ENCODE measurements at regions not wholly inside any gene's neighbourhood (a gene's known extent, or its start where the extent isn't known, plus 50 kb on each side); places are given as distances from the start of the nearest gene placed in this dataset.
A peak's percentile ranks its signal among the peaks of the same experiment; 100 is the strongest.
"Not testable (repeated sequence)": the region's sequence is repeated elsewhere in the genome, so short reads cannot be mapped to it uniquely, and the experiment has no call there.

DNA sequence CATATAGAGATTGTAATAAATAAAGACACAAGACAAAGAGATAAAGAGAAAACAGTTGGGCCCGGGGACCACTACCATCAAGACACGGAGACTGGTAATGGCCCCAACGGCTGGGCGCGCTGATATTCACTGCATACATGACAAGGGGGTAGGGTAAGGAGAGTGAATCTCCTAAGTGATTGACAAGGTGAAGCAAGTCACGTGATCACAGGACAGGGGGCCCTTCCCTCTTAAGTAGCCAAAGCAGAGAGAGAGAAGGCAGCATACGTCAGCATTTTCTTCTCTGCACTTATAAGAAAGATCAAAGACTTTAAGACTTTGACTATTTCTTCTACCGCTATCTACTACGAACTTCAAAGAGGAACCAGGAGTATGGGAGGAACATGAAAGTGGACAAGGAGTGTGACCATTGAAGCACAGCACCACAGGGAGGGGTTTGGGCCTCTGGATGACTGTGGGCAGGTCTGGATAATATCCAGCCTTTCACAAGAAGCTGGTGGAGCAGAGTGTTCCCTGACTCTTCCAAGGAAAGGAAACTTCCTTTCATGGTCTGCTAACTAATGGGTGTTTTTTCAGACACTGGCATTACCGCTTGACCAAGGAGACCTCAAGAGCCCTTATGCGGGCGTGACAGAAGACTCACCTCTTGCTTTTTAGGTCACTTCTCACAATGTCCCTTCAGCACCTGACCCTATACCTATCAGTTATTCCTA lies 75.6 kb downstream of the MRPL39 start:
- in situ Hi-C loops (cut with MboI; ENCODE audit: low pct_unique_long_range_greater_than_20kb, low sequenced_read_pairs); DNase-seq: not testable (repeated sequence)

DNA sequence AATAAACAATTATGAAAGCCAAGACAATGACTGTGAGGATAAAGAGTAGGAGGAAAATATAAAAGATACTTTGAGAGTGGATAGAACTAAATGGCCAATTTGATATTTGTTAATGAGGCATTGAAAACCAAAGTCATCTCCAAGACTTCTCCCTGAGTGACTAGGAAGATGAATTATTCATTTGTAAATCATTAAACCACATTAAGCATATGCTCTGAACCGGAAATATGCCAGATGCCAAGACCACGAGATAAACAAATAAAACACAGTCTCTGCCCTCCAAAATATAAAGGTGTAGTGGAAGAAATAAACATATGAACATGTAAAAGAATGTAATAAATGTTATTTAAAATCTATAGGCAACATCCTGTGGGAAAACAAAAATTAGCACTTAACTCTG lies 78.8 kb downstream of the MRPL39 start:
- no peak for DNase-seq
- in situ Hi-C loops (cut with MboI; ENCODE audit: low pct_unique_long_range_greater_than_20kb, low sequenced_read_pairs): no loop called here

DNA sequence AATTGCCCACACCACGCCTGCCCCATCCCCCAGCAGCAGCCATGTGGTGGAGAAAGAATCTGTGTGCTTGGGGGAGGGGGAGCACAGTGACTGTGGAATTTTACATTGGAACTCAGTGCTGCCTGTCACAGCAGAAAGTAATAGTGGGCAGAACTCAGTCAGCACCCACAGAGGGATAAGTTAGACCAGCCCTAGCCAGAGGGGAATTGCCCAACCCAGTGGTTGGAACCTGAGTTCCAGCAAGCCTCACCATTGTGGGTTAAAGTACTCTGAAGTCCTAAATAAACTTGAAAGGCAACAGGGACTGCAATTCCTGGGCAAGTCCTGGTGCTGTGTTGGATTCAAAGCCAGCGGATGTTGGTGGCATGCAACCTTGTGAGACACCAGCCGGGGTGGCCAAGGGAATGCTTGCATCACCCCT lies 88.8 kb downstream of the MRPL39 start:
- no peak for DNase-seq

DNA sequence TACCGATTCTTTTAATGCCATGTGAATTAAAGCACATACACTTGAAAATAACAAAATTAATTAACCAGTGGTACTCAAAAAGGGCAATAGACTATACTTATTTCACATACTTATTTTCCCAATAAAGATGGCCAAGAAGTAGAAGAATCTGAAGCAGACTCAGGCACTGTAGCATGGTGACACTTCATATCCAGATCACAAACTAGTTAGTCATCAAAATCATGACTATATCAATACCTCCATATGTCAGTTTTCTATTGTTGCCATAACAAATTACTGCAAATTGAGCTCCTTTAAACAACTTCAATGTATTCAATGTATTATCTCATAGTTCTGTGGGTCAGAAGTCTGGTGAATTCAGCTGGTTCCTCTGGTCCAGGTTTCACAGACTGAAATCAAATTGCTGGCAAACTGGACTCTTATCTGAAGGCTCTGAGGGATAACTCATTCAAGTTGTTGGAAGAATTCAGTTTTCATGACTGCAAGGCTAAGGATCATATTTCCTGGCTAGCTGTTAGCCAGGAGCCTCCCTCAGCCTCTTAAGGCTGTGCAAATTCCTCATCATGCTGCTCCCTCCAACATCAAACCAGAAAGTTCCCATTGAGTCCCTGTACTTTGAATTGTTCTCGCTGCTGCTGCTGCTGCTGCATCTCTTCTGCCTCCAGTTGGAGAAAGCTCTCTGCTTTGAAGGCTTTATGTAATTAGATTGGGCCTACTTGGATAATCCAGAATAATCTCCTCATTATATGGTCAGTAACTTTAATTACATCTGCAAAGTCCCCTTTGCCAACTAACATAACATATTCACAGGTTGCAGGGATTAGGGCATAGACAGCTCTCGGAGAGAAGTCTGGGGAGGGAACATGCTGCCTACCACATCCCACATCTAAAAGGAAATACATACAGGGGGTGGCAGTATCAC lies 91.5 kb downstream of the MRPL39 start:
- no peak for DNase-seq
- in situ Hi-C loops (cut with MboI; ENCODE audit: low pct_unique_long_range_greater_than_20kb, low sequenced_read_pairs): no loop called here

More for the DNA sequence above, 88.8 kb downstream of the MRPL39 start:
- in situ Hi-C loops (cut with MboI; ENCODE audit: low pct_unique_long_range_greater_than_20kb, low sequenced_read_pairs): no loop called here

DNA sequence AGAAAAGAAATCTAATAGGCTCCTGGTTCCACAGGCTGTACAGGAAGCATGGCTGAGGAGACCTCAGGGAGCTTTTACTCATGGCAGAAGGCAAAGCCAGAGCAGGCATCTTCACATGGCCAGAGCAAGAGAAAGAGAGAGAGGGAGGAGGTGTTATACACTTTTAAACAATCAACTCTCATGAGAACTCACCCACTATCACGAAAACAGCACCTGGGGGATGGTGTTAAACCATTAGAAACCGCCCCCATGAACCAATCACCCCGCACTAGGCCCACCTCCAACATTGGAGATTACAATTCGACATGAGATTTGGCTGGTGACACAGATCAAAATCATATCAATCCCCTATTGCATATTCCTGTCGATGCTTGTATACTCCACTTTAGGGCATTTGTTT lies 93.5 kb downstream of the MRPL39 start:
- DNase-seq: no peak
- in situ Hi-C loops (cut with MboI; ENCODE audit: low pct_unique_long_range_greater_than_20kb, low sequenced_read_pairs): no loop called here

DNA sequence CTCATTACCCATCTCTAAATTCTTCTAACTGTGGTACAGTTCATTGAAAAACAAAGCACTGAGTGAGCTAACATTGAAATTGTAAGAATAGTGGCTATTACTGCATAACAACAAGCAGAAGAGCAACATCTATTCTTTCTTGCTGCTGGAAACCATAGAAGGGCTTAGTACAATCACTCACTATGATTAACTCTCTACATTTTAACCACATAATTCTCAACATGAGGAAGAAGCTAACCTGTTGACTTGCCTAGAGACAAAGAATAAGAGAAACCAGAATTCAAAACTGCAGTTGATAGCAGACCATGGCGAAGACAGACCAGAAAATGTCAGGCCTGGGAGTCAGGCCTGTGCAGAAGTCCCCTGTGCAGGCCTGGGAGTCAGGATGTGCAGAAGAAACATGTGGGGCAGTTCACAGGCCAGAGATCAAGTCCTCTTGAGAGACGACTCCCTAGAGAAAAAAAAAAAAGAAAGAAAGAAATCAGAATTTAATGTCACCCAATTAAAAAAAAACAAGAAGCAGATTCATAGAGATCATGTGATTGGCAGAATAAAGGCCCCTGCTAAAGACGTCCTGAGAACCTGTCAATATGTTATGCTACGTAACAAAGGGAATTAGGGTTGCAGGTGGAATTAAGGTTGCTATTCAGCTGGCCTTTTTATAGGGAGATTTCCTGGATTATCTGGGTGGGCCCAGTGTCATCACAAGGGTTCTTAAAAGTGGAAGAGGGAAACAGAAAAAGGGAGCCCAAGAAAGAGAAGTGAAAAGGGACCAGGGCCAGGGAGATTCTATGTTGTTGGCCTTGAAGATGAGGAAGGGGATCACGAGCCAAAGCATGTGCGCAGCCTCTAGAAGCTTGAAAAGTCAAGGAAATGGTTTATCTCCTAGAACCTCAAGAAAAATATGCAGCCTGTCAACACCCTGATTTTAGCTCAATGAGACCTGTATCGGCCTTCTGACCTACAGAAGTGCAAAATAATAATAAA lies 94.9 kb downstream of the MRPL39 start:
- in situ Hi-C loops (cut with MboI; ENCODE audit: low pct_unique_long_range_greater_than_20kb, low sequenced_read_pairs): no loop called here

DNA sequence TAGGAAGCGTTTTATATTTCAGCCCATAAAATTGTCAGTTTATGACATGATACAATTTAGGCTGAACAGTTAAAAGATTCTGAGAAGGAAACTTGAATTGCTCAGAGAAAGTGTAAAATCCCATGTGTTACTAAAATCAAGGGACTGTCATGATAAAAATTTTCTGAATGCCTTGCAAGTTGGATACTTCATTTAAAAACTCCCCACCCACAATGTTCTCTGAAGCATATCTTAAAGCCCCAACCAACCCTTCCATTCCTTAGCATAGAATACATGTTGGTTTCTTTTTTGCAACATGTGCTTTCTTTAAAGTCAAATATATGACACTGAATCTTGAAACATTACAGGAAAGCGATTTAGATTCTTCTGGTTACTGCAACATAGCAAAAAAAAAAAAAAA lies 97.4 kb downstream of the MRPL39 start:
- in situ Hi-C loops (cut with MboI; ENCODE audit: low pct_unique_long_range_greater_than_20kb, low sequenced_read_pairs): no loop called here

More for the DNA sequence above, 94.9 kb downstream of the MRPL39 start:
- DNase-seq: no peak

DNA sequence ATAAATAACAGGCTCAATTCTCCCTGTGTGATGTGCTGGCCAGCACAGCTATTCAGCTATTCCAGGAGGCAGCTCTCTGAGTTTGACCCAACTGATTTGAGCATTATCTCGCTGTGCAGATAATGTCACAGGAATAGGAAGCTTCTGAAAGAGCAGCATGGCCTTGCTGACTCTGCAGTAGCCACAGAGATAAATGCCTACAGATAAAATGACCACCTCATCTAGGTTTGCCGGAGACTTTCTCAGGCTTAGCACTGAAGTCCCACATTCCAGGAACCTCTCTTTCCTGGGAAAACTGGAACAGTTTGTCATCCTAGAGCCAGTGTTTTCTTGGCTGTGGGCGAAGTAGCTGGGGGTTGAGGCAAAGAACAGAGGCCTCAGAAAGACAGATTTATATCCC lies 98.9 kb downstream of the MRPL39 start:
- in situ Hi-C loops (cut with MboI; ENCODE audit: low pct_unique_long_range_greater_than_20kb, low sequenced_read_pairs): no loop called here
- no peak for DNase-seq

More for the DNA sequence above, 97.4 kb downstream of the MRPL39 start:
- DNase-seq: no peak

DNA sequence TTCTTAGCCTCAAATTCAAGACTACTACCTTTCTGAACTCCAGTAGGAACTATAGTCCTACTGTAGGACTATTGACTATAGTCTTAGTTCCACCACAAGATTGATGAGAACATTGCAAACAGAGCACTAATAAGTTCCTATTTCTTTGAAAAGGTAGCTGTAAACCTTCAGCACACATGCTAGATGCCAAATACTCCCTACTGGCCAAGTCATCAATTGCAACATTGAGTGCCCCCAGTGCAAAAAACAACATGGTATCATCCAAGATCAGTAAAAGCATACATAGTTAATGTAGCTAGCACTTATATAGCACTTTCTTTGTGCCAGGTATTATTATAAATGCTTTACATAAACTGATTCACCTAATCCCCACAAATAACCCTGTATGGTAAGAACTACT lies 99.8 kb downstream of the MRPL39 start:
- DNase-seq: peak; percentile 15
- in situ Hi-C loops (cut with MboI; ENCODE audit: low pct_unique_long_range_greater_than_20kb, low sequenced_read_pairs): no loop called here

DNA sequence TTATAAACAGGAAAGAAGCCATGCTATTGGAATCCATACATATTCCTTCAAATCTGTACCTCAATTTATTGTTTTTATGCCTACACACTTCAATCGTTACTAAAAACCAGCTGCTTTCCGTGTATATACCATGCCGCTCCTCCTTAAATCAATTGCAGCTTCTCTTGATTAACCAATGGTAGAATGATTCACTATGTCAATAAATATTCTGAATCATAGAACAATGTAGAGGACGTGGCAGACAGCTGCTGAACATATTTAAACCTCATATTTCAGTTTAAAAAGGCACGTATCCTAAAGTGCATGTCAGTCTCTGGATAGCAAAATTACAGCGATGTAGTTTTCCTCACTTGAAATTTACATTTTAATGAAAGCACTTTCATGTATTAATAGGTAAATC lies 100.4 kb downstream of the MRPL39 start:
- no peak for DNase-seq
- in situ Hi-C loops (cut with MboI; ENCODE audit: low pct_unique_long_range_greater_than_20kb, low sequenced_read_pairs): no loop called here

DNA sequence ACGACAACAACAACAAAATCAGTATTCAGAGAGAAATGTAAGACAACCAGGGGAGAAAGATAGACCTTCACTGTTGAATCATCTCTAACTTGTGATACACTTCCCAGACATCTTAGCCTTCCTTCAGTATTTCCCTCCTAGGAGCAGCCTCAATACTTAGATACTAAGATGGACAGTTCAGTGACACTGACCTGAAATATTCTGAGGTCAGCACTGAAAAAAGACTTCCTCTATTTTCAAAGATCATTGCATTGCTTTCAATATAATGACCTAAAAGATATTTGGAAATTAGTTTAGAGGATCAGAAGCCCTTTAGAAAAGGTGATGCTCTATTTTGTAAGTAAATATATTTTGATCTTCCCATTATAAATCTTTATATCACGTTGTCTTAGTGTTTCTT lies 101.0 kb downstream of the MRPL39 start:
- DNase-seq: no peak
- in situ Hi-C loops (cut with MboI; ENCODE audit: low pct_unique_long_range_greater_than_20kb, low sequenced_read_pairs): no loop called here

DNA sequence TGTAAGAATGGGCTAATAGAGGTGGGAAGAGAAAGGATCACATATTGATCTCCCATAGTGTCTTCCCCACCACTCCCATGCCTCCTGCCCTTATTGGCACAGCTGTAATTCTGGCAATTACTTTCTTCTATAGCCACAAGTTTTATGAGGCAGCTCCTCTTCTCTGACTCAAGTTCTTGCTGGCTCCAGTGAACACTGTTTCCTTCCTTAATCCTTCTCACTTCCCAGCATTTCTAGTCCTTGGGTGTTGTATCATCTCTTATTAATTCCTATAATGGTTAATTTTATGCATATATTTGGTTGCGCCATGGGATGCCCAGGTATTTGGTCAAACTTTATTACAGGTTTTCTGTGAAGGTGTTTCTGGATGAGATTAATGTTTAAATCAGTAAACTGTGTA lies 103.3 kb downstream of the MRPL39 start:
- DNase-seq: no peak
- in situ Hi-C loops (cut with MboI; ENCODE audit: low pct_unique_long_range_greater_than_20kb, low sequenced_read_pairs): no loop called here

DNA sequence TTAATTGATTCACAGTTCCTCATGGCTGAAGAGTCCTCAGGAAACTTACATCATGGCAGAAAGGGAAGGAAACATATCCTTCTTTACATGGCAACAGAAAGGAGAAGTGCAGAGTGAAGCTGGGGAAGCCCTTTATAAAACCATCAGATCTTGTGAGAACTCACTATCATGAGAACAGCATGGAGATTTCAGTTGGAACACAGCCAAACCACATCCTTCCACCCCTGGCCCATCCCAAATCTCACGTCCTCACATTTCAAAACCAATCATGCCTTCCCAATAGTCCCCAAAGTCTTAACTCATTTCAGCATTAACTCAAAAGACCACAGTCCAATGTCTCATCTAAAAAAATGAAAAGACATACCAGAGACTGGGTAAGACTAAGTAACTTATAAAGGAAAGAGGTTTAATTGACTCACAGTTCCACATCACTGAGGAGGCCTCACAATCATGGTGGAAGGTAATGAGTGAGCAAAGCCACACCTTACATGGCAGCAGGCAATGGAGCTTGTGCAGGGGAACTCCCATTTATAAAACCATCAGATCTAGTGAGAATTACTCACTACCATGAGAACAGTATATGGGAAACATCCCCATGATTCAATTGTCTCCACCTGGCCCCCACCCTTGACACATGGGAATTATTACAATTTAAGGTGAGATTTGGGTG lies 105.2 kb downstream of the MRPL39 start:
- in situ Hi-C loops (cut with MboI; ENCODE audit: low pct_unique_long_range_greater_than_20kb, low sequenced_read_pairs): no loop called here
- peak; percentile 92 for DNase-seq

DNA sequence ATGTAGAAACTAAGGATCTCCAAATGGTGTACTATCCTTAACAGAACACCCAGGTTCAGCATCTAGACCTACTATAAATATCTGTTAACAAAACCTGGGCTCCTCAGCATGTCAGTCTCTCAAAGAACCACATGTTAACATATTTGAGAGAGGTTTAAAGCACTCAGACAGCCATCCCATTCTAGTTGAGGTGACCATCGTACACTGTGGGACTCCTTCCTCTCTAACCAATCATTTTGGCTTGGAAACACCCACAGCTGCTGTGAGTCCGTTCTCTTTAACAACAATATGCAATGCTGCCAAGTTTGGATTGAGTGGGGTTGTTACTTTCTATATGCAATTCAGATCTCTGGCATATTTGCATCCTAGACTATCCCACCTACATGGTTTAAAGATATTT lies 105.8 kb downstream of the MRPL39 start:
- in situ Hi-C loops (cut with MboI; ENCODE audit: low pct_unique_long_range_greater_than_20kb, low sequenced_read_pairs): no loop called here

DNA sequence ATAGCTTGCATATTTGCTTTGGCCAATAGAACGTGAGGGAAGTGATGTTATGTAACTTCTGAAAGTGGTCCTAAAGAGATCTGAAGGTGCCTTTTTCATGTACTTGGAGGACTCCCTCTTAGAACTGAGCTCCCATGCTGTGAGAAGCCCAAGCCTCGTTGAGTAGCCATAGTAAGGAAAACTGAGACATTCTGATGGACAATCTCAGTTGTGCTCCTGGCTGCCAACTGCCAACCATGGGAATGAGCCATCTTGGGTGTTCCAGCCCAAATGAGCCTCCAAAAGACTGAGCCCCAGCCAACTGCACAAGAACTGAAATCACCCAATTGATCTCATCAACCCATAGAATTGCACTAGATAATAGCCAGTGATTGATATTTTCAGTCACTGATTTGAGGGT lies 106.7 kb downstream of the MRPL39 start:
- DNase-seq: no peak
- in situ Hi-C loops (cut with MboI; ENCODE audit: low pct_unique_long_range_greater_than_20kb, low sequenced_read_pairs): no loop called here

More for the DNA sequence above, 105.8 kb downstream of the MRPL39 start:
- DNase-seq: no peak

DNA sequence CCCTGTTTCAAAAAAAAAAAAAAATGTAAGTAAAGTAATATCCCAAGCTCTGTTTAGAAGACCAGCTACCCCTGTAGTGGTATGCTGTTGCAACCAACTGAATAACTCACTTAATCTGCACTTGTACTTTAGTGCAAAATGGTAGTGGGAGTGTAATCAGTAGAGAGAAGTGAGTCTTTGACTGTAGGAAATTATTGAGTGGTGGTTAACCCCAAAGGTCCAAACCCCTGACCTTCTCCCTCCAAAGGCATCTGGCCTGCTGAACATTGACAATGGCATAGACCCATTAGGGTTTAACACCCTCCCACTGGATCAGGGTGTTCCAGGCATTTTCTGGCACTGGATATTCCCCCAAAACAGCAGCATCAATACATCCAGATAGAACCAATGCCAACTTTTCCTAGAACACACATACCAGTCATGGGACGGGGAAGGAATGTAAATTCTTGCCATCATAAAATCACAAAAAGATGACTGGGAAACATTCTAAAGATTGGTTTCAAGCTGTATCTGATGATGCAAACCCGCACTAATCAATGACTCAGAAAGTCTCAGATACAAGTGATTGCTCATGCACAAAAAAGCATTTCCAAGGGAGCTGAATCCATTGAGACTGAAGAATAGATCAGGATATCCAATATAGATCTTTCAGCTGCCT lies 110.3 kb downstream of the MRPL39 start:
- DNase-seq: no peak
- in situ Hi-C loops (cut with MboI; ENCODE audit: low pct_unique_long_range_greater_than_20kb, low sequenced_read_pairs): no loop called here

DNA sequence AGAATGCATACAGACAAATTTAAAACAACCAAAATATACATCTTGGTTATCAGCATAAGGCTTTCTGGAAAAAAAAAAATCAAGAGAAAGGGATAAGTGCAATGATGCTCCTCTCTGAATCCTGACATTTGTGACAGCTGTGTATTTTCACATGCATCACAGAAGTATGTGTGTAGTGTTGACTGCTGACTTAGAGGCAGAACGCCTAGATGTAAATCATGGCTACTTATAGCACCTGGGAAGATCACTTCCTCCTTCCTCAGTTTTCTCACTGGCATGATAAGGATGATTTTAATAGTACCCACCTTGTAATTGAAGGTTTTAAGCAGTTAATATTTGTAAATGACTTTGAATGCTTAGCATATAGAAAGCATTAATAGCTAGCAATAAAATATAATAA lies 112.5 kb downstream of the MRPL39 start:
- DNase-seq: no peak
- in situ Hi-C loops (cut with MboI; ENCODE audit: low pct_unique_long_range_greater_than_20kb, low sequenced_read_pairs): no loop called here

DNA sequence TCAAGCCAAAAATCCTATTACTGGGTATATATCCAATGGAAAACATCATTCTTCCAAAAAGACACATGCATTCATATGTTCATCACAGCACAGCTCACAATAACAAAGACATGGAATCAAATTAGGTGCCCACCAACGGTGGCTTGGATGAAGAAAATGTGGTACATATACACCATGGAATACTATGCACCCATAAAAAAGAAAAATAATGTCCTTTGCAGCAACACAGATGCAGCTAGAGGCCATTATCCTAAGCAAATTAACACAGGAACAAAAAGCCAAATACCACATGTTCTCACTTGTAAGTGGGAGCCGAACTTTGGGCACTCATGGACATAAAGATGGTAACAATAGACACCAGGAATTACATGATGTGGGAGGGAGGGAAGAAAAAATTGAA lies 113.6 kb downstream of the MRPL39 start:
- DNase-seq: no peak
- in situ Hi-C loops (cut with MboI; ENCODE audit: low pct_unique_long_range_greater_than_20kb, low sequenced_read_pairs): no loop called here

Measured in KBM-7 (cell line).